Suppressor macrophage (primary cell): ENCODE measurements at regions not wholly inside any gene's neighbourhood (a gene's known extent, or its start where the extent isn't known, plus 50 kb on each side); places are given as distances from the start of the nearest gene placed in this dataset.

Experiments
- DNase-seq, 4 experiments: peaks; one replicate each; pipeline ENCODE4 v3.0.0-alpha.2; 2020 to 2022

GRCh38 chr5:174159327-174160114 is 114.0 kb downstream of the NSG2 start:
- DNase-seq: no peak

- DNase-seq: no peak
Observed at GRCh38 chr5:174165406-174165805, 119.9 kb downstream of the NSG2 start.

DNA sequence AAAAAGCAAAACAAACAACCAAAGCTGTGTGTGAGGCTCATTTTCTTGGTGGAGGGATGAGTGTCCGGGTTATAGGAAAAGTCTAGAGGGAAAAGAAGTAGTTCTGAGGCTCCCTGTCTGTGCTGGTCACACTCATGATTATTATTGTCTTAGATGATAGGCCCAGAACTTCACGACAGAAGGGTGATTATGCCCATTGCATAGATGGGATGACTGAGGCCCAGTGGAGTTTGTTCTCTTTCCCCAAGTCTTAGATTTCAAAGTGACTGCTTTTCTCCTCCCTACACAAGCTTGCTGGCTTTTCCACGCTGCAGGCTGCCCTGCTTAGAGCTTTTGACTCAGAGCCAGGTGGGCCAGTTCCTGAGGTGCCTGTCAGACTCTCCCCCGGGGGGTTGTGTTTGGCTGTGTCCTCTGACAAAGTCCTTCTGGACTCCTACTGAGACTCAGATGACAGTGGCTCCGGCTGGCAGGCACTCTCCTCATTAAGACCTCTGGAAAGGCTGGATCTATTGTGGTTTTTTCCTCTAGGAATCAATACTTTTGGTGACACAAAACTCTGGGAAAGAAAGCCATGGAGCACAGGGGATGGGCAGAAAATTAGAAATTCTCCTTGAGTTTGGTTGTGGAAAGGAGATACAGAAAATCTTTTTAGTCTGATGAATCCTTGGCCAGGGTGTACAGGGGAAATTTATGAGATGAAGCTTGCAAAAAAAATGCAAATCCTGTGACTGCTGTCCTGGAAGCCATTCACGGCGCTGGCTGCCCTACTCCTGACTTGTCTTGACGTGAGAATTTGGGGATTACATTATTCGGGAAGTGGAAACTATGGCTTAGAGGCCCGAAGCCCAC is 120.9 kb downstream of the NSG2 start:
- no peak for DNase-seq

DNA sequence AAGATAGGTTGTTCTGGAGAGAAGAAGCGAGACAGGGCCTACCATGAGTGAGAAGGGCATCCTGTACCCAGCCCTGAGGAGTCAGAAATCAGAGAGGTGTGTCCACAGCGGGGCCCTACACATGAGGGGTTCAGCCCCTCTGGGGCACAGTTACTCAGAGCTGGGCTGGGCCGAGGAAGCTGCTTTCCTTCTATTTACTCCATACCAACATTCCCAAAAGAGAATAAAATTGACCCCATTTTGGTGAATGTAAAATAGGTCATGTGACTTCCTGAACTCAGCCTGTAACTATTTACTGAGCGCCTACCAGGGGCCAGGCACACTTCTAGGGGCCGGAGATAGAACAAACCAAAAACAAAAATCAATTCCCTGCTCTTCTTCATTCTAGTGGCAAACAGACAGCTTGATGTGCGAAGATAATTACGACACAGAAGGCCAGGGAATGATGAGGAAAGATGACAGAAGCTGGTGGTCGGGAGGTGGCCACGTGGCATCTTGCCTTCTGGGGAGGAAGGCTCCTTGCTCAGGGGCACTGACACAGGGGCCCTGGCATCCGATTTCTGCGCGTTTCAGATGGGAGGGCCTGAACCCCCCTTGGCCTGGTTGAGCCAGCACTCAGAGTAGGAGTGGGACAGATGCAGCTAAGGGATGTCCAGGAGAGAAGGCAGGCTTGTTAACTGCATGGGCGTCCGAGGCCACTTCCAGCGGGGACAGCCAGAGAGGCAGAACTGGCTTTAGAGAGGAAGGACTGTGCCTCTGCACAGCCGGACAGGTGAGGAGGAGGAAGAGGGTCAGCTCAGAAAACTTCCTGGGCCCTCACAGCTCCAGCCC is 121.8 kb downstream of the NSG2 start:
- DNase-seq: no peak

DNA sequence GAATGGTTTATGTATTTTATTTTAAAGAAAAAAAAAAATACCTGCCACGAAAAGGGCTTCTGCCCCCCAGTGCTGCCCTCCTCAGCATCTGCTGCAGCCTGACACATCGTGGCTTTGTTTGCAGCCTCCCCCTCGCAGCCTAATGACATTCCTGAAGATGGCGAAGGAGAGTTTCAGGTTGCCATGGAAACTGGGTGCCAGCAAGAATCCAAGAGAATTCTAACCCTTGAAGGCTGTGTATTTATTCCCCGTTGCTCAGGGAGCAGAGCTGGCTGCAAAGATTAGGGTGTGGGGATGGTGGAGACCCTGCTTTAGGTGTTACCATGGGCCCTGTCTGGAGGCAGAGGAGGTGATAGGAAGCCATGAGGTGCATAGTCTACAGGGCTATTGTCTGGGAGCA is 126.6 kb downstream of the NSG2 start:
- no peak for DNase-seq

DNA sequence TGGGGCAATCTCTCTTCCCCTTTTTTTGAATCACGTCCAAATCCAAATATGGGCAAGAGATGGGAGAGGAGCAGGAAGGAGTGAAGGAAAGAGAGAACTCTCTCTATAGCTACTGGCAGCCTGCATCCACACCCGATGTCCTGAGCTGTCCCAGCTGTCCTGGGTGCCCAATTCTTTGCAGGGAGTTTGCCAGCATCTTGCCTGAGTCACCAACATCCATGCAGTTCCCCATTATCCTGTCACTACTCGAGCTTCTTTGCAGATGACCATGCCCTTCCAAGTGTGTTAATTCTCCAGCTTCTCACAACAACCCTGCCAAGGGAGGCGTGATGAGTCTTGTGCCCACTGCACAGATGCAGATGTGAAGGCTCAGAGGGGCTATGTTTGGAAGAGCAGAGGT is 127.1 kb downstream of the NSG2 start:
- no peak for DNase-seq

DNA sequence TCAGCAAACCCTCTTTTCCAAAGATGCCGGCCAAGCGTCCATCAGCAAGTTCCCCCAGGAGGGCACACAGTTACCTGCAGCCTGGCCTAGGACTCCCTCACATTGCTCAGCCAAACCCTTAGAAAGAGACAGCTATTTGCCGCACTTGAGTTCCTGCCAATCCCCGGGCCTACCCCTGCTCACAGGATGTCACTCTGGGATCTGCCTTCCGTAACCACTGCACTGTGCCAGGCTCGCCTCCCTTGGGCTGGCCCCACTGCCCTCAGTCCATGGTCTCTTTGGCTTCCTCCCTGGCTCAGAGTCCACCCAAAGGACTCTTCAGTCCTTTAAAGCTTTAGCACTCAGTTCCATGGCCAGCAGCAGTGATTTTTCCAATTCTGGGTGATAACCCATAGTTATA is 128.3 kb downstream of the NSG2 start:
- DNase-seq: no peak

GRCh38 chr5:174175716-174176268 is 130.3 kb downstream of the NSG2 start:
- DNase-seq: no peak

GRCh38 chr5:174176511-174176910 is 131.0 kb downstream of the NSG2 start:
- DNase-seq: no peak

DNA sequence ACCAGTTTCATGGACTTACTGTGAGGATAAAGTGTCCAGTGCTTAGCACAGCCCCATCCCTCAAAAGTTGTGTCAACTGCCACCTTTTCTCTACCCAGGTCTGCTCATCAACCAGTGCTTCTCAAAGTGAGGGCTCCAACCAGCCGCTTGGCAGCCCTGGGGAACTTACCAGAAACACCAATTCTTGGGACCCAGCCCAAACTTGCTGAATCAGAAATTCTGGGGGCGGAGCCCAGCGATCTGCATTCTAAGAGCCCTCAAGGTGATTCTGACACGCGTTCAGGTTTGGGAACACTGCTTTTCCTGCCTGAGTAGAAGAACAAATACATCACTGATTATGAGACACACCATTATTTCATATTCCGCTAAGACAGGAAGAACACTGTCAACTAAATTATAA is 132.0 kb downstream of the NSG2 start:
- no peak for DNase-seq

GRCh38 chr5:174177976-174178605 is 132.6 kb downstream of the NSG2 start:
- DNase-seq: no peak

DNA sequence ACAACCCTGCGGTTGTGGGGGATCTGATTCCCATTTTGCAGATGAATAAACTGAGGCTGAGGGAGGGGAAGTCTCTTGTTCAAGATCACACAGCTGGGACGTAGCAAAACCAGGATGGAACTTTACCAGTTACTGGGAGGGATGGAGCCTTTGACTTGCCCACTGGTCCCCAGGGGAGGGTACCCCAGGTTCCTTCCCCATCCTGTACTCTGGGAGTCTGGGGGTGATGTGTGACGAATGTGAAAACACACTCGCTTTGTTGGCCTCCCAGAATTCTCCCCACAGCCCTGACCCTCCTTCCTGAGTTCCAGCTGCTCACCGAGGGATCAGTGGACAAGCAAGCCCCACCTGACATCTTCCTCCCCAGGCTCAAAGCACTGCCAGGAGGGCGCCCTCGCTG is 135.1 kb downstream of the NSG2 start:
- DNase-seq: no peak

DNA sequence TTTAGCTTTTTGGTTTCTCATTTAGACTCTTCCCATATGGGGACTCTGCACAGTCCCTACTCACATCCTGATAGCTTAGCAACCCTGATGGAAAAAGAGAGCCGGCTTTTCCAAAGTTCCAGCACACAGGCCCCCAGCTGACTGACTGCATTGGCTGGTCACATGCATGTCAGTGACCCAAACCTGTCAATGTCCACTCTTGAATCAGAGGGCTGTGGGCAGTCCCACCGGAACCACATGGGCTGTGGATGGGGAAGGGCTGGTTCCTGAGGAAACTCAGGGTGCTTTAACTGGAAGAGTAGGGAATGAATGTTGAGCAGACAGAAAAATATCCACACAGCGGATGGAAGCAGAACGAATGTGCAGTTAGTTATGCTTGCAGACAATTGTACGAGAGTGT is 136.6 kb downstream of the NSG2 start:
- DNase-seq: no peak

DNA sequence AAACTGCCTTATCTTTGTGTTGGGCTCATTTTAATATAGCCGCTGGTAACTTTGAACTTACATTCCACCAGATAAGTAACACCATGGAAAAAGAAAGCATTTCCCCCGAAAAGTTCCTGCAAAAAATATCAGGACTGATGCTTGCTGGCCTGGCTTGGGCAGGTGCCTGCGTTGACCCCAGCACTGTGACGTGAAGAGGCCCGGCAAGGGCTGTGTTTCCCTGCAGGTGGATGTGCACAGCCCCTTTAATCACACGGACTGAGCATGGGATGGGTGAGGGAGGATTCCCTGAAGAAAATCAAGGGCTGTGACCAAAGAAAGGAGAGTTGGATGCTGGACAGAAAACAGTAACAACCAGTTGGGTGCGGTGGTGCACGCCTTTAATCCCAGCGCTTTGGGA is 138.2 kb downstream of the NSG2 start:
- DNase-seq: no peak

DNA sequence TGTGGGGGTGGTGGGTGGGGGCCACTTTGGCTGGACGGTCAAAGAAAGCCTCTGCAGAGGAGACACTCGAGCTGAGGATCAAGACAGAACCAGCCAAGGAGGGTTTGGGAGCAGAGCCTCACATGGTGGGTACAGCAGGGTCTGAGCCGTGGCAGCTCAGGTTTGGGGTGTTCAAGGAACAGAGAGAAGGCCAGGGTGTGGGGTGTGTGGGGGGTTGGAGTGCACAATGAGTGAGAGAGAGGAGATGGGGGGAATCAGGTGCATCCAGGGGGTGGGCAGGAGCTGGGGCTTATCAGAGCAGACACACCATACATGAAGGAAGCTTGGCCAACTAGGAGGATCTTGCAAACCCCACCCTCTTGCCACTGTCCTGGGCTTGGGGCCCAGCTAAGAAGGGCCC is 140.0 kb downstream of the NSG2 start:
- DNase-seq: no peak

- no peak for DNase-seq
Observed at GRCh38 chr5:174186096-174186695, 140.7 kb downstream of the NSG2 start.

GRCh38 chr5:174187001-174187400 is 141.5 kb downstream of the NSG2 start:
- no peak for DNase-seq

DNA sequence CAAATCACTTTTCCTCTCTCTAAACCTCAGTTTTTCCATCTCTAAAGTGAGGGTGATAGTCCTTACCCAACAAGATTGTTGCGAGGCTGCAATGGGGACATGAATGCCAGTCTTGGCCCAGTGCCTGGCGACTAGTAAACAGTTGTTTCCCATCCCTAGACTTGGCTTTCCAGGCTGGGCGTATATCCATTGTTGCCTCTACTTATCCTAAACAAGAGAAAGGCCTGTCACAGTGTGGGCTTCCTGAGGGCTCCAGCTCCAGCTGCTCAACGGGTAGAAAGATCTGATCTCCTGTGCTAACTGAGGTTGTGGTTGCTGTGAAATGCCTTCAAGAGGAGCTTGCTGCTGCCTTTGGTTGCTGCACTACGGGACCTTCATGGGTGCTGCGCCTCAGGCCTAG is 142.0 kb downstream of the NSG2 start:
- no peak for DNase-seq

GRCh38 chr5:174188295-174188694 is 142.8 kb downstream of the NSG2 start:
- no peak for DNase-seq

DNA sequence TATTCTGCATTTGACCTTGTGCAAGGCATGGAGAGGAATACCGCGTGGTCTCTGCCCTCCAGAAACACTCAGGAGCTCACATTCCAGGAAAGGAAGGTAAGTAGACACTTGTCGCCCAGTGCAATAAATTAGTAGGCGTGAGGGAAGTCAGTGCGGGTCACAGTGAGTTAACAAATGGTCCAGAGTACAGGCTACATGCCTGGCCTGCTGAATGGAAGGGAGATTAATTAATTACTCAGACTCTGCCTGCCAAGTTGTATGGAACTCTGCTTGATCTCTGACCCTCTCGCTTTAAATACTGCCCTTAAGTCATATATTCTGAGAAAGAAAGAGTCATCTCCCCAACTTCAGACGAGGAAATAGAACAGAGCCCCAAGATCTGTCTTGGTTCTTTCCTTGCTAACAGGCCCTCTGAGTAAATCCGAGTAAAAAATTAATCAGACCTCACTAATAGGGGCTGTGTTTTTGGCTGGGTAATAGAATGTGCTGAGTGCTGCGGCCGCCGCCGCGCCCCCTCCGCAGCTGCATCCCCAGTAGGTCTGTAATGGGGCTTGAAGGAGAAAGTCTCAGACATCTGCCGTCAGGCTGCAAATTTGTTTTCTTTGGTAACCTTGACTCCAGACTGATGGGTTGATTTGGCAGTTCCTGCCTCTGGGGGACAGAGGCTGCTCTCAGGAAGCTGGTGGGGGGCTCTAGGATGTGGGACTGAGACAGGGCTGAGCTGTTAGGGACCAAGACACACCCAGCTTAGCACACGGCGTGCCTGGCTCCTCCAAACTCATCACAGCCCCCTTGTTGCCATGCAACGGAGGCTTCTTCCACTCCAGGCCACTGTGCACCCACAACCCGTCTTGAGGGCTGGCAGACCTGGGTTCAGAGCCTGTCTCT is 144.4 kb downstream of the NSG2 start:
- DNase-seq: no peak

DNA sequence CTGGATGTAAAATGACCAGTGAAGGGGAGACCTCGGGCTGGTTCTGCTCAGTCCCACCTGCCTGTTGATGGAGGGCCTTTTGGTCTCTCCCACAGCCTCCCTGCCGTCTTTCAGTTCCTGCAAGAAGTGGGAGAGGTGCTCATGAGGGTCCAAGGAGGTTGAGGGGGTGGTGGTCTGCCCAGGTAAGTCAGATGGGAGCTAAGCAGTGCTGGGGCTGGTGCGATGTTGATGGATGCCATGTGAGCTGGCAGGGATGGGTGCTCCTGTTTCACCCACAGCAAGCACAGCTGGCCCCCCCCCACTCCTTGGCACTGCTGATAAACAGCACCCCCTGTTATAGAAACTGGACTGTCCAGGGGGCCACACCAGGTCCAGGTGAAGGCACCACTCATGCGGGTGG is 145.6 kb downstream of the NSG2 start:
- no peak for DNase-seq
